Panc1 (cell line): ENCODE measurements at regions not wholly inside any gene's neighbourhood (a gene's known extent, or its start where the extent isn't known, plus 50 kb on each side); places are given as distances from the start of the nearest gene placed in this dataset.

Source experiments
- ATAC-seq: fragments of 200-7000 bp; cut with Tn5 transposase; 2 replicates; pipeline ENCODE4 v1.9.1; 2020; ENCODE audit warnings: mild to moderate bottlenecking, moderate library complexity
- BruUV-seq: library from RNA; stranded (reverse); fragments of 400-500 nt; replicated peaks from 2 replicates; lab custom pipeline; 2021; lab: Mats Ljungman, UMichigan
- CTCF ChIA-PET: fragments of 300-600 bp; sonication (Branson Sonifier 250); formaldehyde crosslinking; loops from one replicate; lab custom pipeline; 2022; ENCODE audit warnings: antibody characterized with exemption; lab: Charles Lee
- POLR2A ChIA-PET: fragments of 300-600 bp; sonication (Branson Sonifier 250); formaldehyde crosslinking; loops from one replicate; lab custom pipeline; 2022; ENCODE audit warnings: antibody characterized with exemption; lab: Charles Lee
- DNase-seq: peaks from one replicate; pipeline ENCODE4 v3.0.0-alpha.2; 2010; ENCODE audit warnings: low read depth, low spot score
- H3K27ac ChIP-seq: 2 replicates; pipeline ENCODE4 v1.5.1; 2011; ENCODE audit warnings: mild to moderate bottlenecking, low read length, inconsistent platforms
- H3K27me3 ChIP-seq: fragments of 200-500 bp; sonication (Bioruptor generic); 2 replicates; pipeline ENCODE4 v1.6.0; 2014; ENCODE audit warnings: low read length, inconsistent platforms; ENCODE audit not compliant: control insufficient read depth, insufficient read depth
- H3K36me3 ChIP-seq: fragments of 200-500 bp; sonication (Bioruptor generic); 2 replicates; pipeline ENCODE4 v1.5.1; 2014; ENCODE audit warnings: inconsistent platforms, mild to moderate bottlenecking, low read length, moderate library complexity; ENCODE audit not compliant: control insufficient read depth, insufficient read depth
- H3K4me1 ChIP-seq: 2 replicates; pipeline ENCODE4 v1.5.1; 2011; ENCODE audit warnings: inconsistent platforms, mild to moderate bottlenecking, low read length, moderate library complexity; ENCODE audit not compliant: control insufficient read depth, insufficient read depth
- H3K4me3 ChIP-seq, 2 experiments: 2 replicates each; pipeline ENCODE4 v1.5.1; 2011 to 2012; ENCODE audit warnings: low read depth in 2 of 2, low read length in 2 of 2, mild to moderate bottlenecking in 2 of 2, inconsistent platforms in 1 of 2, moderate library complexity in 1 of 2
- H3K9me3 ChIP-seq: fragments of 200-500 bp; sonication (Bioruptor generic); 2 replicates; pipeline ENCODE4 v1.5.1; 2014; ENCODE audit warnings: low read depth, mild to moderate bottlenecking, inconsistent platforms, low read length, moderate library complexity; ENCODE audit not compliant: control insufficient read depth, insufficient read depth
- POLR2AphosphoS5 ChIP-seq: IDR thresholded peaks from 2 replicates; pipeline ENCODE4 v1.6.1; 2012; ENCODE audit warnings: mild to moderate bottlenecking, low read depth, low read length, moderate library complexity
- SIN3A ChIP-seq: IDR thresholded peaks from 2 replicates; pipeline ENCODE4 v1.6.1; 2012; ENCODE audit warnings: low read depth, mild to moderate bottlenecking, low read length, moderate library complexity, borderline replicate concordance; ENCODE audit not compliant: insufficient read depth
- TCF7L2 ChIP-seq: IDR thresholded peaks from 2 replicates; pipeline ENCODE4 v1.6.1; 2011; ENCODE audit warnings: mild to moderate bottlenecking, low read depth, low read length, inconsistent platforms
- in situ Hi-C: cut with HindIII; loops from 2 replicates; pipeline ENCODE4 v1.10.0; 2016; ENCODE audit warnings: low sequenced_read_pairs, low pct_unique_long_range_greater_than_20kb
- intact Hi-C: fragments of 100-400 bp; cut with micrococcal nuclease; formaldehyde crosslinking; loops from one replicate; pipeline ENCODE4 v1.10.0; 2022; ENCODE audit not compliant: unreplicated experiment
- TF ChIP-seq, protein P1 (sequence below), 2 experiments: IDR thresholded peaks; 2 replicates each; pipeline ENCODE4 v1.6.1; 2011 to 2012; ENCODE audit warnings: low read depth in 2 of 2, control low read depth in 1 of 2, low read length in 1 of 2, mild to moderate bottlenecking in 1 of 2, moderate library complexity in 1 of 2; ENCODE audit not compliant: insufficient read depth in 1 of 2
- TF ChIP-seq, protein P2 (sequence below): fragments of 450-650 bp; IDR thresholded peaks from 2 replicates; pipeline ENCODE4 v1.5.1; 2017; ENCODE audit warnings: mild to moderate bottlenecking

DNA sequence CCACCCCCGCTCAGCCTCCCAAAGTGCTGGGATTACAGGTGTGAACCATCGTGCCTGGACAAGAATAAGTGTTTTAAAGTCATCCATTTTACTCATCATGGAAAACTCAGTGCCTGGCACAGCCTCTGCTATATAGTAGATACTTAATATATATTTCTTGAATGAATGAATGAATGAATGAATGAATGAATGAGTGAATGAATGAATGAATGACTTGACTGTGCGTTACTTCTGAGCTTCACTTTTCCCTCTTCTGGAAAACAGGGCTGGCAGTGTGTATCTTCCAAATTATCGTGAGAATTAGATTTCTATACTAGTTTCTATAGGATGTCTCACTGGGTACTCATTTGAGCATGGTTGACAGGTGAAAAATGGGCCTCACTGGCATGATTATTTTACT, 307.3 kb upstream of the ERCC4 start:
- Histone ChIP-seq H3K9me3 (no peaks in the 10 kb centered on the region), H3K27ac (no peak overlapping the region), H3K4me1 (no peaks in the 10 kb centered on the region), H3K4me3 (no peak overlapping the region), H3K36me3 (no peaks in the 10 kb centered on the region), H3K27me3 (no peaks in the 10 kb centered on the region)
- POLR2A ChIA-PET, result interaction anchor here (0.6 kb wide), 1 partner anchor 1287 kb away, joined by 5 read pairs; no protein-coding TSS in a partner anchor
- no peak for ATAC-seq
- CTCF ChIA-PET, result interaction anchor here (0.7 kb wide), 1 partner anchor 753 kb away, joined by 5 read pairs; no protein-coding TSS in a partner anchor
- no peak for DNase-seq
- TF ChIP-seq SIN3A, result no peak
- TF ChIP-seq, protein P1, sequence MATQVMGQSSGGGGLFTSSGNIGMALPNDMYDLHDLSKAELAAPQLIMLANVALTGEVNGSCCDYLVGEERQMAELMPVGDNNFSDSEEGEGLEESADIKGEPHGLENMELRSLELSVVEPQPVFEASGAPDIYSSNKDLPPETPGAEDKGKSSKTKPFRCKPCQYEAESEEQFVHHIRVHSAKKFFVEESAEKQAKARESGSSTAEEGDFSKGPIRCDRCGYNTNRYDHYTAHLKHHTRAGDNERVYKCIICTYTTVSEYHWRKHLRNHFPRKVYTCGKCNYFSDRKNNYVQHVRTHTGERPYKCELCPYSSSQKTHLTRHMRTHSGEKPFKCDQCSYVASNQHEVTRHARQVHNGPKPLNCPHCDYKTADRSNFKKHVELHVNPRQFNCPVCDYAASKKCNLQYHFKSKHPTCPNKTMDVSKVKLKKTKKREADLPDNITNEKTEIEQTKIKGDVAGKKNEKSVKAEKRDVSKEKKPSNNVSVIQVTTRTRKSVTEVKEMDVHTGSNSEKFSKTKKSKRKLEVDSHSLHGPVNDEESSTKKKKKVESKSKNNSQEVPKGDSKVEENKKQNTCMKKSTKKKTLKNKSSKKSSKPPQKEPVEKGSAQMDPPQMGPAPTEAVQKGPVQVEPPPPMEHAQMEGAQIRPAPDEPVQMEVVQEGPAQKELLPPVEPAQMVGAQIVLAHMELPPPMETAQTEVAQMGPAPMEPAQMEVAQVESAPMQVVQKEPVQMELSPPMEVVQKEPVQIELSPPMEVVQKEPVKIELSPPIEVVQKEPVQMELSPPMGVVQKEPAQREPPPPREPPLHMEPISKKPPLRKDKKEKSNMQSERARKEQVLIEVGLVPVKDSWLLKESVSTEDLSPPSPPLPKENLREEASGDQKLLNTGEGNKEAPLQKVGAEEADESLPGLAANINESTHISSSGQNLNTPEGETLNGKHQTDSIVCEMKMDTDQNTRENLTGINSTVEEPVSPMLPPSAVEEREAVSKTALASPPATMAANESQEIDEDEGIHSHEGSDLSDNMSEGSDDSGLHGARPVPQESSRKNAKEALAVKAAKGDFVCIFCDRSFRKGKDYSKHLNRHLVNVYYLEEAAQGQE (IDR thresholded peaks at IDR 0.05; ENCODE audit: insufficient read depth in 1 of 2, low read depth in 2 of 2, low read length in 1 of 2), result no peak
- no peak for TF ChIP-seq POLR2AphosphoS5
- TF ChIP-seq TCF7L2, result no peak
- TF ChIP-seq, protein P2, sequence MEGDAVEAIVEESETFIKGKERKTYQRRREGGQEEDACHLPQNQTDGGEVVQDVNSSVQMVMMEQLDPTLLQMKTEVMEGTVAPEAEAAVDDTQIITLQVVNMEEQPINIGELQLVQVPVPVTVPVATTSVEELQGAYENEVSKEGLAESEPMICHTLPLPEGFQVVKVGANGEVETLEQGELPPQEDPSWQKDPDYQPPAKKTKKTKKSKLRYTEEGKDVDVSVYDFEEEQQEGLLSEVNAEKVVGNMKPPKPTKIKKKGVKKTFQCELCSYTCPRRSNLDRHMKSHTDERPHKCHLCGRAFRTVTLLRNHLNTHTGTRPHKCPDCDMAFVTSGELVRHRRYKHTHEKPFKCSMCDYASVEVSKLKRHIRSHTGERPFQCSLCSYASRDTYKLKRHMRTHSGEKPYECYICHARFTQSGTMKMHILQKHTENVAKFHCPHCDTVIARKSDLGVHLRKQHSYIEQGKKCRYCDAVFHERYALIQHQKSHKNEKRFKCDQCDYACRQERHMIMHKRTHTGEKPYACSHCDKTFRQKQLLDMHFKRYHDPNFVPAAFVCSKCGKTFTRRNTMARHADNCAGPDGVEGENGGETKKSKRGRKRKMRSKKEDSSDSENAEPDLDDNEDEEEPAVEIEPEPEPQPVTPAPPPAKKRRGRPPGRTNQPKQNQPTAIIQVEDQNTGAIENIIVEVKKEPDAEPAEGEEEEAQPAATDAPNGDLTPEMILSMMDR, result no peak
- intact Hi-C loops, result no loop called here
- in situ Hi-C loops, result no loop called here
- BruUV-seq, result no TSS peak

GRCh38 chr16:13613165-13613564, 306.8 kb upstream of the ERCC4 start:
- no peak for ATAC-seq
- no peaks in the 10 kb centered on the region for H3K9me3 ChIP-seq
- BruUV-seq, result no TSS peak
- H3K4me3 ChIP-seq, result no peak overlapping the region
- no peak for TF ChIP-seq POLR2AphosphoS5
- TF ChIP-seq, protein P1 (IDR thresholded peaks at IDR 0.05; ENCODE audit: insufficient read depth in 1 of 2, low read depth in 2 of 2, low read length in 1 of 2), result no peak
- TF ChIP-seq, protein P2, result no peak
- TF ChIP-seq SIN3A, result no peak
- no peak for TF ChIP-seq TCF7L2
- ChIA-PET POLR2A (interaction anchor here (0.5 kb wide), 1 partner anchor 1145 kb away, joined by 5 read pairs; no protein-coding TSS in a partner anchor), CTCF (no interaction called here)
- no peak overlapping the region for H3K27ac ChIP-seq
- H3K4me1 ChIP-seq, result no peaks in the 10 kb centered on the region
- in situ Hi-C loops (no loop called here), intact Hi-C loops (no loop called here)
- H3K36me3 ChIP-seq, result no peaks in the 10 kb centered on the region
- no peaks in the 10 kb centered on the region for H3K27me3 ChIP-seq
- no peak for DNase-seq
